Panc1 (cell line): ENCODE measurements at regions not wholly inside any gene's neighbourhood (a gene's known extent, or its start where the extent isn't known, plus 50 kb on each side); places are given as distances from the start of the nearest gene placed in this dataset.

ENCODE experiments used
- ATAC-seq: fragments of 200-7000 bp; cut with Tn5 transposase; 2 replicates; pipeline ENCODE4 v1.9.1; 2020; ENCODE audit warnings: mild to moderate bottlenecking, moderate library complexity
- BruUV-seq: library from RNA; stranded (reverse); fragments of 400-500 nt; replicated peaks from 2 replicates; lab custom pipeline; 2021; lab: Mats Ljungman, UMichigan
- CTCF ChIA-PET: fragments of 300-600 bp; sonication (Branson Sonifier 250); formaldehyde crosslinking; loops from one replicate; lab custom pipeline; 2022; ENCODE audit warnings: antibody characterized with exemption; lab: Charles Lee
- POLR2A ChIA-PET: fragments of 300-600 bp; sonication (Branson Sonifier 250); formaldehyde crosslinking; loops from one replicate; lab custom pipeline; 2022; ENCODE audit warnings: antibody characterized with exemption; lab: Charles Lee
- DNase-seq: peaks from one replicate; pipeline ENCODE4 v3.0.0-alpha.2; 2010; ENCODE audit warnings: low read depth, low spot score
- H3K27ac ChIP-seq: 2 replicates; pipeline ENCODE4 v1.5.1; 2011; ENCODE audit warnings: mild to moderate bottlenecking, low read length, inconsistent platforms
- H3K27me3 ChIP-seq: fragments of 200-500 bp; sonication (Bioruptor generic); 2 replicates; pipeline ENCODE4 v1.6.0; 2014; ENCODE audit warnings: low read length, inconsistent platforms; ENCODE audit not compliant: control insufficient read depth, insufficient read depth
- H3K36me3 ChIP-seq: fragments of 200-500 bp; sonication (Bioruptor generic); 2 replicates; pipeline ENCODE4 v1.5.1; 2014; ENCODE audit warnings: inconsistent platforms, mild to moderate bottlenecking, low read length, moderate library complexity; ENCODE audit not compliant: control insufficient read depth, insufficient read depth
- H3K4me1 ChIP-seq: 2 replicates; pipeline ENCODE4 v1.5.1; 2011; ENCODE audit warnings: inconsistent platforms, mild to moderate bottlenecking, low read length, moderate library complexity; ENCODE audit not compliant: control insufficient read depth, insufficient read depth
- H3K4me3 ChIP-seq, 2 experiments: 2 replicates each; pipeline ENCODE4 v1.5.1; 2011 to 2012; ENCODE audit warnings: low read depth in 2 of 2, low read length in 2 of 2, mild to moderate bottlenecking in 2 of 2, inconsistent platforms in 1 of 2, moderate library complexity in 1 of 2
- H3K9me3 ChIP-seq: fragments of 200-500 bp; sonication (Bioruptor generic); 2 replicates; pipeline ENCODE4 v1.5.1; 2014; ENCODE audit warnings: low read depth, mild to moderate bottlenecking, inconsistent platforms, low read length, moderate library complexity; ENCODE audit not compliant: control insufficient read depth, insufficient read depth
- CTCF ChIP-seq: fragments of 450-650 bp; IDR thresholded peaks from 2 replicates; pipeline ENCODE4 v1.5.1; 2017; ENCODE audit warnings: mild to moderate bottlenecking
- POLR2AphosphoS5 ChIP-seq: IDR thresholded peaks from 2 replicates; pipeline ENCODE4 v1.6.1; 2012; ENCODE audit warnings: mild to moderate bottlenecking, low read depth, low read length, moderate library complexity
- REST ChIP-seq, 2 experiments: IDR thresholded peaks; 2 replicates each; pipeline ENCODE4 v1.6.1; 2011 to 2012; ENCODE audit warnings: low read depth in 2 of 2, control low read depth in 1 of 2, low read length in 1 of 2, mild to moderate bottlenecking in 1 of 2, moderate library complexity in 1 of 2; ENCODE audit not compliant: insufficient read depth in 1 of 2
- SIN3A ChIP-seq: IDR thresholded peaks from 2 replicates; pipeline ENCODE4 v1.6.1; 2012; ENCODE audit warnings: low read depth, mild to moderate bottlenecking, low read length, moderate library complexity, borderline replicate concordance; ENCODE audit not compliant: insufficient read depth
- TCF7L2 ChIP-seq: IDR thresholded peaks from 2 replicates; pipeline ENCODE4 v1.6.1; 2011; ENCODE audit warnings: mild to moderate bottlenecking, low read depth, low read length, inconsistent platforms
- in situ Hi-C: cut with HindIII; loops from 2 replicates; pipeline ENCODE4 v1.10.0; 2016; ENCODE audit warnings: low sequenced_read_pairs, low pct_unique_long_range_greater_than_20kb
- intact Hi-C: fragments of 100-400 bp; cut with micrococcal nuclease; formaldehyde crosslinking; loops from one replicate; pipeline ENCODE4 v1.10.0; 2022; ENCODE audit not compliant: unreplicated experiment

DNA sequence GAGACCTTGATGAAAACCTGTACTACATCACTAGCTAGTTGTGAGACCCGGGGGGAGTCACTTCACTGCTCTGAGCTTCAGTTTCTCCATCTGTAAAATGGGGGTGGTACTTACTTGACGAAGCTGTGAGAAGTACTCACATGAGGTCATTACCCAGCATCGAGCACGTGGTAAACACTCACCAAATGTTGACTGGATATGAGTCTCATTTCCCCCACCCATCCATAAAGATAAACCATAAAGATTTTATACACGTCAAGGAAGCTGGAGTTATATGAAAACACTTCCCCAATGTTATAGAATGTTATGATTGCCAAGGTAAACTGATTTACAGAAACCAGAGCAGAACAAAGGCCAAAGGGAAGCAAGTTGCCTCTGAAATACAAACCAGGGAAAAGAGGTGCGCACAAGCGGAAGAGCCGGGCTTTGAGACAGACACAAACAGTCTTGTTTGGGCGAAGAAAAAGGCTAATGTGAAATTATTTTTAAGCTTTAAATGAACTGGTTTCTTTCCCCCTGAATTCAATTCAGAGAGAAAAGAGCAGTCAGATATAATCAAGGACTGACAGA is 536.8 kb downstream of the MED13L start:
- ChIA-PET POLR2A (no interaction called here), CTCF (no interaction called here)
- no peaks in the 10 kb centered on the region for H3K4me1 ChIP-seq
- in situ Hi-C loops, result no loop called here
- H3K4me3 ChIP-seq, result no peak overlapping the region
- DNase-seq (no peak), ATAC-seq (no peak)
- no peaks in the 10 kb centered on the region for H3K36me3 ChIP-seq
- H3K9me3 ChIP-seq, result no peaks in the 10 kb centered on the region
- H3K27ac ChIP-seq, result no peak overlapping the region
- H3K27me3 ChIP-seq, result peaks cover 6% of the 10 kb centered on the region
- intact Hi-C loops, result no loop called here
- BruUV-seq, result no TSS peak
- TF ChIP-seq POLR2AphosphoS5 (no peak), SIN3A (no peak), TCF7L2 (no peak)

DNA sequence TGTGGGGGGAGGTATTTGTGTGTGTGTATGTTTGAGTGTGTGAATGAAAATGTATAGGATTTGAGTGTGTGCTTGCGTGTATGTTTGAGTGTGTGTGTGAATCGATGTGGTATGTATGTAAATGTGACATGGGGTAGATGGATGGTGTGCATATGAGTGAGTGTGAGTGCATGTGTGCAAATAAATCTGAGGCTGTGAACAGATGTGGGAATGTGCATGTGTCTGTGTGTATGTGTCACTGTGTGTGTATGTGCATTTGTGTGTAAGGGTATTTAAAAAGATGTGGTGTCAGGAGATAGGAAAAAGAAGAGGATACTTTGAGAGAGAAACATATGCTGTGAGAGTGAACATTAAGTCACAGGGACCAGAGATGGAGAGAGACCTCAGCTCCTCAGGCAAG is 539.6 kb downstream of the MED13L start:
- TF ChIP-seq SIN3A (no peak), CTCF (no peak), REST (IDR thresholded peaks at IDR 0.05; ENCODE audit: insufficient read depth in 1 of 2, low read depth in 2 of 2, low read length in 1 of 2) (no peak), TCF7L2 (no peak), POLR2AphosphoS5 (no peak)
- ChIA-PET POLR2A (no interaction called here), CTCF (interaction anchor here (0.5 kb wide), 1 partner anchor 17 kb away, joined by 6 read pairs; no protein-coding TSS in a partner anchor)
- no peak overlapping the region for H3K4me3 ChIP-seq
- no peaks in the 10 kb centered on the region for H3K4me1 ChIP-seq
- BruUV-seq, result no TSS peak
- H3K9me3 ChIP-seq, result no peaks in the 10 kb centered on the region
- DNase-seq (no peak), ATAC-seq (no peak)
- no peaks in the 10 kb centered on the region for H3K36me3 ChIP-seq
- intact Hi-C loops, result no loop called here
- in situ Hi-C loops, result no loop called here
- peaks cover 5% of the 10 kb centered on the region for H3K27me3 ChIP-seq
- H3K27ac ChIP-seq, result no peak overlapping the region

GRCh38 chr12:115736360-115736759 is 541.1 kb downstream of the MED13L start:
- Histone ChIP-seq H3K36me3 (no peaks in the 10 kb centered on the region), H3K9me3 (no peaks in the 10 kb centered on the region), H3K27ac (no peak overlapping the region), H3K4me1 (no peaks in the 10 kb centered on the region), H3K27me3 (peaks cover 5% of the 10 kb centered on the region), H3K4me3 (no peak overlapping the region)
- intact Hi-C loops, result no loop called here
- ChIA-PET CTCF (no interaction called here), POLR2A (no interaction called here)
- TF ChIP-seq SIN3A (no peak), POLR2AphosphoS5 (no peak), REST (IDR thresholded peaks at IDR 0.05; ENCODE audit: insufficient read depth in 1 of 2, low read depth in 2 of 2, low read length in 1 of 2) (no peak), TCF7L2 (no peak), CTCF (no peak)
- BruUV-seq, result no TSS peak
- ATAC-seq, result no peak
- in situ Hi-C loops, result no loop called here
- no peak for DNase-seq
